ENCODE measurements at regions not wholly inside any gene's neighbourhood (a gene's known extent, or its start where the extent isn't known, plus 50 kb on each side); places are given as distances from the start of the nearest gene placed in this dataset.
A peak's percentile ranks its signal among the peaks of the same experiment; 100 is the strongest.
"Not testable (repeated sequence)": the region's sequence is repeated elsewhere in the genome, so short reads cannot be mapped to it uniquely, and the experiment has no call there.

GRCh38 chr12:102300824-102301461, 103.3 kb upstream of the PMCH start:
- DNase-seq: no peak
- intact Hi-C loops (cut with DNase I): no loop called here

- intact Hi-C loops (cut with DNase I): no loop called here
- DNase-seq: no peak
Observed at GRCh38 chr12:102299731-102300130, 102.1 kb upstream of the PMCH start.

- intact Hi-C loops (cut with DNase I): no loop called here
- no peak for DNase-seq
Observed at GRCh38 chr12:102298022-102298421, 100.4 kb upstream of the PMCH start.

- DNase-seq: no peak
- intact Hi-C loops (cut with DNase I): no loop called here
Observed at GRCh38 chr12:102297412-102297811, 99.8 kb upstream of the PMCH start.

GRCh38 chr12:102294568-102294967, 96.9 kb upstream of the PMCH start:
- intact Hi-C loops (cut with DNase I): no loop called here
- DNase-seq: no peak

- intact Hi-C loops (cut with DNase I); DNase-seq: not testable (repeated sequence)
Observed at GRCh38 chr12:102291498-102292440, 94.1 kb upstream of the PMCH start.

- DNase-seq; intact Hi-C loops (cut with DNase I): not testable (repeated sequence)
Observed at GRCh38 chr12:102289702-102290101, 92.1 kb upstream of the PMCH start.

- intact Hi-C loops (cut with DNase I): no loop called here
- no peak for DNase-seq
Observed at GRCh38 chr12:102281231-102281630, 83.6 kb upstream of the PMCH start.

- DNase-seq; intact Hi-C loops (cut with DNase I): not testable (repeated sequence)
Observed at GRCh38 chr12:102255687-102256086, 58.1 kb upstream of the PMCH start.

- intact Hi-C loops (cut with DNase I): not testable (repeated sequence)
Observed at GRCh38 chr12:102251005-102251404, 53.4 kb upstream of the PMCH start.

GRCh38 chr12:102249079-102249841, 51.6 kb upstream of the PMCH start:
- DNase-seq: peak in 6 of 42 donors; percentile 2 to 41 (median 6)
- intact Hi-C loops (cut with DNase I): no loop called here

More at GRCh38 chr12:102251005-102251404, 53.4 kb upstream of the PMCH start:
- not testable (repeated sequence) for DNase-seq
